ENCODE measurements at regions not wholly inside any gene's neighbourhood (a gene's known extent, or its start where the extent isn't known, plus 50 kb on each side); places are given as distances from the start of the nearest gene placed in this dataset.
A peak's percentile ranks its signal among the peaks of the same experiment; 100 is the strongest.

- Mint-ChIP-seq H3K36me3 (ENCODE audit: insufficient read depth in 2 of 2) (no peaks in the 10 kb centered on the region), H3K4me1 (ENCODE audit: low read depth) (peaks cover 24% of the 10 kb centered on the region), H3K9me3 (no peaks in the 10 kb centered on the region), H3K27me3 (ENCODE audit: low read depth) (peaks cover 11% of the 10 kb centered on the region), H3K4me3 (no peak overlapping the region), H3K27ac (no peak overlapping the region)
- ATAC-seq (replicated peaks in 1 of 2): no peak
- no peak for DNase-seq
Measured at GRCh38 chr14:101118233-101118632, 214.7 kb upstream of the RTL1 start.

- H3K27ac Mint-ChIP-seq: no peak overlapping the region
- no peaks in the 10 kb centered on the region for H3K9me3 Mint-ChIP-seq
- DNase-seq (no peak), ATAC-seq (replicated peaks in 1 of 2) (no peak)
- peaks cover 24% of the 10 kb centered on the region for H3K4me1 Mint-ChIP-seq (ENCODE audit: low read depth)
- no peak overlapping the region for H3K4me3 Mint-ChIP-seq
- no peaks in the 10 kb centered on the region for H3K36me3 Mint-ChIP-seq (ENCODE audit: insufficient read depth in 2 of 2)
- peaks cover 11% of the 10 kb centered on the region for H3K27me3 Mint-ChIP-seq (ENCODE audit: low read depth)
Measured at GRCh38 chr14:101118746-101119591, 215.4 kb upstream of the RTL1 start.

GRCh38 chr14:101119830-101120571, 216.5 kb upstream of the RTL1 start:
- H3K36me3 Mint-ChIP-seq (ENCODE audit: insufficient read depth in 2 of 2): no peaks in the 10 kb centered on the region
- peaks cover 11% of the 10 kb centered on the region for H3K27me3 Mint-ChIP-seq (ENCODE audit: low read depth)
- peaks cover 24% of the 10 kb centered on the region for H3K4me1 Mint-ChIP-seq (ENCODE audit: low read depth)
- H3K4me3 Mint-ChIP-seq: no peak overlapping the region
- no peak overlapping the region for H3K27ac Mint-ChIP-seq
- DNase-seq (no peak), ATAC-seq (replicated peaks in 1 of 2) (no peak)
- no peaks in the 10 kb centered on the region for H3K9me3 Mint-ChIP-seq

- DNase-seq (peak; percentile 11 to 16), ATAC-seq (replicated peaks in 1 of 2) (peak; percentile 60 to 76)
- no peaks in the 10 kb centered on the region for H3K9me3 Mint-ChIP-seq
- H3K4me3 Mint-ChIP-seq: peak overlapping the region; percentile 48 to 58
- H3K27me3 Mint-ChIP-seq (ENCODE audit: low read depth): peaks cover 11% of the 10 kb centered on the region
- no peaks in the 10 kb centered on the region for H3K36me3 Mint-ChIP-seq (ENCODE audit: insufficient read depth in 2 of 2)
- H3K27ac Mint-ChIP-seq: no peak overlapping the region
- H3K4me1 Mint-ChIP-seq (ENCODE audit: low read depth): peaks cover 24% of the 10 kb centered on the region
Measured at GRCh38 chr14:101120641-101121507, 217.4 kb upstream of the RTL1 start.

GRCh38 chr14:101121508-101122139, 218.1 kb upstream of the RTL1 start:
- DNase-seq: no peak
- no peak overlapping the region for H3K27ac Mint-ChIP-seq
- H3K27me3 Mint-ChIP-seq (ENCODE audit: low read depth): peaks cover 11% of the 10 kb centered on the region
- H3K4me1 Mint-ChIP-seq (ENCODE audit: low read depth): peaks cover 24% of the 10 kb centered on the region
- H3K4me3 Mint-ChIP-seq: peak overlapping the region in 1 of 2 donors; percentile 58
- no peak for ATAC-seq (replicated peaks in 1 of 2)
- H3K36me3 Mint-ChIP-seq (ENCODE audit: insufficient read depth in 2 of 2): no peaks in the 10 kb centered on the region
- no peaks in the 10 kb centered on the region for H3K9me3 Mint-ChIP-seq

- H3K4me3 Mint-ChIP-seq: no peak overlapping the region
- H3K27me3 Mint-ChIP-seq (ENCODE audit: low read depth): peaks cover 11% of the 10 kb centered on the region
- DNase-seq (no peak), ATAC-seq (replicated peaks in 1 of 2) (no peak)
- H3K36me3 Mint-ChIP-seq (ENCODE audit: insufficient read depth in 2 of 2): no peaks in the 10 kb centered on the region
- no peaks in the 10 kb centered on the region for H3K9me3 Mint-ChIP-seq
- peaks cover 24% of the 10 kb centered on the region for H3K4me1 Mint-ChIP-seq (ENCODE audit: low read depth)
- H3K27ac Mint-ChIP-seq: no peak overlapping the region
Measured at GRCh38 chr14:101122237-101123141, 219.0 kb upstream of the RTL1 start.

- no peak overlapping the region for H3K4me3 Mint-ChIP-seq
- DNase-seq (no peak), ATAC-seq (replicated peaks in 1 of 2) (no peak)
- no peaks in the 10 kb centered on the region for H3K36me3 Mint-ChIP-seq (ENCODE audit: insufficient read depth in 2 of 2)
- H3K27ac Mint-ChIP-seq: no peak overlapping the region
- H3K27me3 Mint-ChIP-seq (ENCODE audit: low read depth): peaks cover 20% of the 10 kb centered on the region
- peaks cover 24% of the 10 kb centered on the region for H3K4me1 Mint-ChIP-seq (ENCODE audit: low read depth)
- H3K9me3 Mint-ChIP-seq: no peaks in the 10 kb centered on the region
Measured at GRCh38 chr14:101123618-101124510, 220.3 kb upstream of the RTL1 start.

- H3K4me3 Mint-ChIP-seq: no peak overlapping the region
- no peaks in the 10 kb centered on the region for H3K36me3 Mint-ChIP-seq (ENCODE audit: insufficient read depth in 2 of 2)
- no peak for DNase-seq
- H3K4me1 Mint-ChIP-seq (ENCODE audit: low read depth): peaks cover 19% of the 10 kb centered on the region
- H3K27me3 Mint-ChIP-seq (ENCODE audit: low read depth): peaks cover 16% of the 10 kb centered on the region
- no peaks in the 10 kb centered on the region for H3K9me3 Mint-ChIP-seq
- no peak for ATAC-seq (replicated peaks in 1 of 2)
- H3K27ac Mint-ChIP-seq: no peak overlapping the region
Measured at GRCh38 chr14:101124815-101125214, 221.3 kb upstream of the RTL1 start.

- ATAC-seq (replicated peaks in 1 of 2): no peak
- H3K27me3 Mint-ChIP-seq (ENCODE audit: low read depth): peaks cover 21% of the 10 kb centered on the region
- no peaks in the 10 kb centered on the region for H3K9me3 Mint-ChIP-seq
- no peak for DNase-seq
- H3K4me1 Mint-ChIP-seq (ENCODE audit: low read depth): peaks cover 14% of the 10 kb centered on the region
- H3K36me3 Mint-ChIP-seq (ENCODE audit: insufficient read depth in 2 of 2): no peaks in the 10 kb centered on the region
- no peak overlapping the region for H3K4me3 Mint-ChIP-seq
- no peak overlapping the region for H3K27ac Mint-ChIP-seq
Measured at GRCh38 chr14:101125313-101125712, 221.8 kb upstream of the RTL1 start.

- Mint-ChIP-seq H3K27me3 (ENCODE audit: low read depth) (peaks cover 24% of the 10 kb centered on the region), H3K36me3 (ENCODE audit: insufficient read depth in 2 of 2) (no peaks in the 10 kb centered on the region), H3K4me3 (no peak overlapping the region), H3K4me1 (ENCODE audit: low read depth) (peaks cover 7% of the 10 kb centered on the region), H3K27ac (no peak overlapping the region), H3K9me3 (no peaks in the 10 kb centered on the region)
- ATAC-seq (replicated peaks in 1 of 2): no peak
- DNase-seq: no peak
Measured at GRCh38 chr14:101125719-101126651, 222.5 kb upstream of the RTL1 start.

All from activated T-cell treated with anti-CD3 and anti-CD28 coated beads, Interleukin-2, amount 50 U/mL, for 72 hours (primary cell).